GM23338 (cell line): ENCODE measurements at regions not wholly inside any gene's neighbourhood (a gene's known extent, or its start where the extent isn't known, plus 50 kb on each side); places are given as distances from the start of the nearest gene placed in this dataset.

ENCODE experiments used
- ATAC-seq: fragments of 200-7000 bp; cut with Tn5 transposase; 3 replicates; pipeline ENCODE4 v1.9.1; 2020
- DNase-seq: peaks from one replicate; pipeline ENCODE4 v3.0.0-alpha.2; 2015; ENCODE audit warnings: low spot score
- H2AFZ ChIP-seq: fragments of 200-600 bp; sonication (generic); 2 replicates; pipeline ENCODE4 v1.8.0; 2016; ENCODE audit warnings: antibody characterized with exemption, mild to moderate bottlenecking, moderate library complexity
- H3F3A ChIP-seq: fragments of 200-600 bp; sonication (generic); replicated peaks from 2 replicates; pipeline ENCODE4 v1.8.0; 2017; ENCODE audit warnings: antibody characterized with exemption, mixed run types, low read depth
- H3K27ac ChIP-seq: fragments of 200-600 bp; sonication (generic); 2 replicates; pipeline ENCODE4 v1.6.1; 2016; ENCODE audit warnings: low read depth
- H3K27me3 ChIP-seq: fragments of 200-600 bp; sonication (generic); 2 replicates; pipeline ENCODE4 v1.8.0; 2016; ENCODE audit warnings: mild to moderate bottlenecking, mixed run types, moderate library complexity; ENCODE audit not compliant: insufficient read depth
- H3K36me3 ChIP-seq: fragments of 200-600 bp; sonication (generic); 2 replicates; pipeline ENCODE4 v1.8.0; 2016; ENCODE audit warnings: mild to moderate bottlenecking; ENCODE audit not compliant: insufficient read depth
- H3K4me1 ChIP-seq: fragments of 200-600 bp; sonication (generic); 2 replicates; pipeline ENCODE4 v1.8.0; 2016; ENCODE audit warnings: mild to moderate bottlenecking, moderate library complexity; ENCODE audit not compliant: insufficient read depth
- H3K4me2 ChIP-seq: fragments of 200-600 bp; sonication (generic); 2 replicates; pipeline ENCODE4 v1.7.1; 2017; ENCODE audit warnings: mixed run types
- H3K4me3 ChIP-seq: fragments of 200-600 bp; sonication (generic); 2 replicates; pipeline ENCODE4 v1.6.1; 2016; ENCODE audit warnings: mixed run types
- H3K79me2 ChIP-seq: fragments of 200-600 bp; sonication (generic); replicated peaks from 2 replicates; pipeline ENCODE4 v1.8.0; 2017; ENCODE audit warnings: mild to moderate bottlenecking; ENCODE audit not compliant: insufficient read depth
- H3K9me2 ChIP-seq: fragments of 200-600 bp; sonication (generic); 2 replicates; pipeline ENCODE4 v1.8.0; 2017; ENCODE audit not compliant: insufficient read depth
- H4K20me1 ChIP-seq: fragments of 200-600 bp; sonication (generic); replicated peaks from 2 replicates; pipeline ENCODE4 v1.8.0; 2017; ENCODE audit warnings: mild to moderate bottlenecking; ENCODE audit not compliant: insufficient read depth
- H3K27ac Mint-ChIP-seq: 2 replicates; pipeline ENCODE4 v1.8.0; 2020; ENCODE audit warnings: inconsistent platforms, mild to moderate bottlenecking, moderate library complexity, mixed read lengths
- H3K27me3 Mint-ChIP-seq: 3 replicates; pipeline ENCODE4 v1.8.0; 2022; ENCODE audit warnings: low read depth, mild to moderate bottlenecking, moderate library complexity, mixed read lengths, inconsistent platforms; ENCODE audit not compliant: insufficient read depth, poor library complexity
- H3K36me3 Mint-ChIP-seq: 3 replicates; pipeline ENCODE4 v1.8.0; 2021; ENCODE audit warnings: low read depth, mild to moderate bottlenecking, inconsistent platforms, moderate library complexity, mixed read lengths
- H3K4me1 Mint-ChIP-seq: 3 replicates; pipeline ENCODE4 v1.8.0; 2020; ENCODE audit warnings: mild to moderate bottlenecking, inconsistent platforms, mixed read lengths
- H3K4me3 Mint-ChIP-seq: 3 replicates; pipeline ENCODE4 v1.8.0; 2021; ENCODE audit warnings: moderate library complexity, mild to moderate bottlenecking, inconsistent platforms, mixed read lengths
- H3K9me3 Mint-ChIP-seq: 3 replicates; pipeline ENCODE4 v1.8.0; 2020; ENCODE audit warnings: moderate library complexity, mild to moderate bottlenecking, inconsistent platforms, mixed read lengths
- CREB1 ChIP-seq: fragments of 250-450 bp; sonication (Bioruptor Pico); IDR thresholded peaks from 2 replicates; pipeline ENCODE4 v1.5.0; 2020; ENCODE audit warnings: low read depth, mild to moderate bottlenecking, moderate library complexity
- CTCF ChIP-seq, 2 experiments: fragments of 200-600 bp in 1 of 2; sonication (generic) in 1 of 2; conservative IDR thresholded peaks; 2 replicates each; pipeline versions ENCODE4 v1.5.1 to v1.6.1; 2016 to 2017; ENCODE audit warnings: antibody characterized with exemption in 2 of 2, low read depth in 2 of 2, mild to moderate bottlenecking in 2 of 2, moderate library complexity in 1 of 2
- EZH2 ChIP-seq: fragments of 200-600 bp; sonication (generic); IDR thresholded peaks from one replicate; pipeline ENCODE4 v1.8.0; 2017; ENCODE audit warnings: antibody characterized with exemption, mild to moderate bottlenecking, low read depth; ENCODE audit not compliant: unreplicated experiment
- EZH2phosphoT487 ChIP-seq: fragments of 200-600 bp; sonication (generic); IDR thresholded peaks from one replicate; pipeline ENCODE4 v1.8.1; 2018; ENCODE audit warnings: antibody characterized with exemption; ENCODE audit not compliant: unreplicated experiment
- NANOG ChIP-seq: IDR thresholded peaks from 2 replicates; pipeline ENCODE4 v1.6.1; 2016; ENCODE audit warnings: antibody characterized with exemption, borderline replicate concordance
- POLR2AphosphoS5 ChIP-seq: IDR thresholded peaks from 2 replicates; pipeline ENCODE4 v1.6.1; 2016; ENCODE audit warnings: antibody characterized with exemption, low read depth
- REST ChIP-seq: IDR thresholded peaks from one replicate; pipeline ENCODE4 v1.6.1; 2018; ENCODE audit warnings: antibody characterized with exemption; ENCODE audit not compliant: unreplicated experiment
- ZNF331 ChIP-seq: fragments of 250-450 bp; sonication (Bioruptor Pico); IDR thresholded peaks from 2 replicates; pipeline ENCODE4 v1.5.0; 2020; ENCODE audit warnings: low read depth, mild to moderate bottlenecking, moderate library complexity

- TF ChIP-seq CREB1 (CRISPR knock-in tag) (no peak), EZH2 (no peak), POLR2AphosphoS5 (no peak)
These were observed 79.0 kb upstream of the CELF2 start (continued) for GRCh38 chr10:10938676-10939075.

DNA sequence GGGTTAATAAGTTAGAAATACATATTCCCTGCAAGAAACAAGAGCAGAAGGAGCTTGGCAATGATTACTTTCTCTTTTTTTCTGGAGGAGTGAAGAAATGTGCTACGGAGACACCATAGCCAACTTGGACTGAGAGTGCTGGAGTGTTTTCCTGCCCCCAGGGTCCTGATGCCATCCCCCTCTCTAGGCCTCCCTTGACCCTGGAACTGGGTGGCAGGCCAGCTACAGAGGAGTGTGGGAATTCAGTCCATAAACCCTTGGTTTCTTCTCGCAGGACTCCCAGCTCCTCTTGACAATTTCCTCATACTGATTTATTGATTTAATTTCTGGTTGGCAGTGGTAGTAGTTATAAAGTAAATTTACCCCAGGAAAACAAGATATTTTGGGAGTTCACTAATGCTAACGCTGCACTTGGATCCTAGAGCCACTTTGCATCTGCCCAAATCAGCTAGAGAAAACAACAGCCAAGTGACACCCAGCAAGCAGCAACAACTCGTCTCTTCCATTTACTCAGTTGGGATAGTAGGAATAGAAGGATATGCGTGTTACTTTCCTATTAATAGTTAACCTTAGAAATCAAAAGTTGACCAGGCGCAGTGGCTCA lies 76.4 kb upstream of the CELF2 start:
- no peaks in the 10 kb centered on the region for H3K4me1 ChIP-seq
- no peaks in the 10 kb centered on the region for H3K4me1 Mint-ChIP-seq
- H3F3A ChIP-seq: no peaks in the 10 kb centered on the region
- no peak overlapping the region for H3K4me3 ChIP-seq
- peaks cover 26% of the 10 kb centered on the region for H3K9me3 Mint-ChIP-seq
- no peaks in the 10 kb centered on the region for H3K79me2 ChIP-seq
- peaks cover under 1% of the 10 kb centered on the region; the same call in 1 of the 2 replicates for H3K36me3 ChIP-seq
- H3K4me3 Mint-ChIP-seq: no peak overlapping the region
- H3K36me3 Mint-ChIP-seq: peaks cover 20% of the 10 kb centered on the region
- no peaks in the 10 kb centered on the region for H4K20me1 ChIP-seq
- H2AFZ ChIP-seq: no peak overlapping the region
- no peak overlapping the region for H3K27ac ChIP-seq
- H3K27ac Mint-ChIP-seq: no peak overlapping the region
- no peak for TF ChIP-seq EZH2
- TF ChIP-seq CTCF (conservative IDR thresholded peaks at IDR 0.05; ENCODE audit: low read depth in 2 of 2): no peak
- TF ChIP-seq ZNF331 (CRISPR knock-in tag): no peak
- no peak for TF ChIP-seq REST
- TF ChIP-seq EZH2phosphoT487: no peak
- no peaks in the 10 kb centered on the region for H3K27me3 ChIP-seq
- no peak for ATAC-seq
- DNase-seq: no peak
- H3K27me3 Mint-ChIP-seq: peaks cover 3% of the 10 kb centered on the region
- no peak overlapping the region for H3K4me2 ChIP-seq
- H3K9me2 ChIP-seq: 0 out of 2 replicates have a peak, but pooled peaks cover 5% of the 10 kb centered on the region

DNA sequence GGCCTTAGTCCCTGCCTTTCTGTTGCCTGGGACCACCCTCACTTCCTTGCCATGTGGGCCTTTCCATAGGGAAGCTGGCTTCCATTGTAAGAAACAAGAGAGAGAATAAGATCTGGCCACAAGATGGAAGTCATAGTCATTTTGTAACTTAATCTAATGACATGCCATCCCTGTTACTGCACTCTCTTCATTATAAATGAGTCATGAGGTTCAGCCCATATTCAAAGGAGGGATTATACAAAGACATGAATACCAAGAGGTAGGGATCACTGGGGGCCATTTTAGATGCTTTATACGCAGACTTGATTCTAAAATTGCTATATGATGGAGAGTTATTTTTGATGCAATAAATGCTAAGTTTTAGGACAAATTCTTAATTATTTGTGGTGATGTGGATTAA lies 75.2 kb upstream of the CELF2 start:
- H3K79me2 ChIP-seq: no peaks in the 10 kb centered on the region
- H3K36me3 Mint-ChIP-seq: peaks cover 24% of the 10 kb centered on the region
- H3K27ac Mint-ChIP-seq: no peak overlapping the region
- no peaks in the 10 kb centered on the region for H3F3A ChIP-seq
- DNase-seq (no peak), ATAC-seq (no peak)
- no peak overlapping the region for H3K4me2 ChIP-seq
- H3K4me1 Mint-ChIP-seq: no peaks in the 10 kb centered on the region
- no peaks in the 10 kb centered on the region for H3K27me3 ChIP-seq
- H2AFZ ChIP-seq: no peak overlapping the region
- H3K4me1 ChIP-seq: no peaks in the 10 kb centered on the region
- peaks cover 35% of the 10 kb centered on the region for H3K9me3 Mint-ChIP-seq
- peaks cover 2% of the 10 kb centered on the region; the same call in 1 of the 2 replicates for H3K36me3 ChIP-seq
- peaks cover 3% of the 10 kb centered on the region for H3K27me3 Mint-ChIP-seq
- no peak overlapping the region for H3K27ac ChIP-seq
- no peak overlapping the region for H3K4me3 Mint-ChIP-seq
- 0 out of 2 replicates have a peak, but pooled peaks cover 6% of the 10 kb centered on the region for H3K9me2 ChIP-seq
- H3K4me3 ChIP-seq: no peak overlapping the region
- H4K20me1 ChIP-seq: no peaks in the 10 kb centered on the region
- no peak for TF ChIP-seq NANOG
- TF ChIP-seq EZH2: no peak
